Adrenal gland (tissue), 9 donors: ENCODE measurements at regions not wholly inside any gene's neighbourhood (a gene's known extent, or its start where the extent isn't known, plus 50 kb on each side); places are given as distances from the start of the nearest gene placed in this dataset.

Source experiments
- DNase-seq, 7 donors: peaks; one replicate each; pipeline ENCODE4 v3.0.0-alpha.2; 2019 to 2020
- H3K27ac ChIP-seq, 5 donors: fragments of 200-600 bp; sonication (generic) in 4 of 5; 1 replicate in 3 of 5; 2 replicates in 2 of 5; pipeline versions ENCODE4 v1.5.1 to v1.8.0; 2016 to 2020; ENCODE audit warnings: mild to moderate bottlenecking in 1 of 5
- H3K27me3 ChIP-seq: fragments of 200-600 bp; 2 replicates; pipeline ENCODE4 v1.8.0; 2021
- H3K36me3 ChIP-seq, 2 donors: fragments of 200-600 bp; replicated peaks in 1 of 2; 1 replicate in 1 of 2; 2 replicates in 1 of 2; pipeline versions ENCODE4 v1.5.1 to v1.8.0; 2018 to 2022
- H3K4me1 ChIP-seq, 2 donors: fragments of 200-600 bp; replicated peaks in 1 of 2; 1 replicate in 1 of 2; 2 replicates in 1 of 2; pipeline versions ENCODE4 v1.5.1 to v1.8.0; 2018 to 2021
- H3K4me3 ChIP-seq, 4 donors: fragments of 200-600 bp; sonication (generic) in 3 of 4; one replicate each; pipeline ENCODE4 v1.5.1; 2016 to 2018
- H3K9me3 ChIP-seq, 3 donors: fragments of 200-600 bp; sonication (generic) in 1 of 3; replicated peaks in 1 of 3; 1 replicate in 2 of 3; 2 replicates in 1 of 3; pipeline versions ENCODE4 v1.5.1 to v1.8.0; 2016 to 2021
- POLR2A ChIP-seq, 2 donors: fragments of 450-650 bp; IDR thresholded peaks; one replicate each; pipeline ENCODE4 v1.6.1; 2017; ENCODE audit warnings: antibody characterized with exemption in 2 of 2, mild to moderate bottlenecking in 2 of 2, moderate library complexity in 1 of 2
- WGBS, 4 donors: extraction: QIAGEN DNeasy Blood & Tissue Kit in 2 of 4; methylation state at CpG; one replicate each; pipeline versions ENCODE4 v1.1.5 to v1.1.7; 2013 to 2017; 5-methylcytosine and 5-hydroxymethylcytosine counted together
- intact Hi-C, 2 donors: fragments of 100-400 bp; cut with DNase I; formaldehyde crosslinking; loops; one replicate each; pipeline versions ENCODE4 v1.14.1 to v1.15.0; 2022 to 2023
- TF ChIP-seq, protein P1 (sequence below), 6 experiments: fragments of 450-650 bp in 4 of 6; fragments of 200-600 bp in 2 of 6; sonication (generic) in 1 of 6; IDR thresholded peaks; 1 replicate in 5 of 6; 2 replicates in 1 of 6; pipeline versions ENCODE4 v1.5.1 to v1.8.0; 2016 to 2021; ENCODE audit warnings: antibody characterized with exemption in 6 of 6, mild to moderate bottlenecking in 2 of 6, moderate library complexity in 1 of 6
- donor health status: healthy with polysubstance abuse.
- donor health status: Bipolar disorder and iron deficiency.
- donor health status: DM: yes; HTN: yes; CAD: no.
- donor health status: DM: no; HTN: no; CAD: no.
- donor health status: DM: no; HTN: no; CAD: no.

DNA sequence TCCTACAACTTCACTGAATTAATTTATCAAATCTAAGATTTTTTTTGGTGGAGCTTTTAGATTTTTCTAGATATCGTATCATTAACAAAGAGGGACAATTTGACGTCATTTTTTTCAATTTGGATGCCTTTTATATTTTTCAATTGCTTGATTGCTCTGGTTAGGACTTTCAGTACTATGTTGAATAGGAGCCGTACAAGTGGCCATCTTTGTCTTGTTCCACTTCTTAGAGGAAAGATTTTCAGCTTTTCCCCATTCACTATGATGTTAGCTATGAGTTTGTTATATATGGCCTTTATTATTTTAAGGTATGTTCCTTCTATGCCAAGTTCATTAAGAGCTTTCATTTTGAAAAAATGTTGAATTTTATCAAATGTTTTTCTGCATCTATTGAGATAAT, 86.4 kb upstream of the MYCN start:
- no peak for DNase-seq
- Histone ChIP-seq H3K4me3 (no peak overlapping the region), H3K27ac (no peak overlapping the region), H3K36me3 (no peaks in the 10 kb centered on the region), H3K27me3 (peaks cover under 1% of the 10 kb centered on the region), H3K4me1 (no peaks in the 10 kb centered on the region), H3K9me3 (no peaks in the 10 kb centered on the region)
- TF ChIP-seq, protein P1, sequence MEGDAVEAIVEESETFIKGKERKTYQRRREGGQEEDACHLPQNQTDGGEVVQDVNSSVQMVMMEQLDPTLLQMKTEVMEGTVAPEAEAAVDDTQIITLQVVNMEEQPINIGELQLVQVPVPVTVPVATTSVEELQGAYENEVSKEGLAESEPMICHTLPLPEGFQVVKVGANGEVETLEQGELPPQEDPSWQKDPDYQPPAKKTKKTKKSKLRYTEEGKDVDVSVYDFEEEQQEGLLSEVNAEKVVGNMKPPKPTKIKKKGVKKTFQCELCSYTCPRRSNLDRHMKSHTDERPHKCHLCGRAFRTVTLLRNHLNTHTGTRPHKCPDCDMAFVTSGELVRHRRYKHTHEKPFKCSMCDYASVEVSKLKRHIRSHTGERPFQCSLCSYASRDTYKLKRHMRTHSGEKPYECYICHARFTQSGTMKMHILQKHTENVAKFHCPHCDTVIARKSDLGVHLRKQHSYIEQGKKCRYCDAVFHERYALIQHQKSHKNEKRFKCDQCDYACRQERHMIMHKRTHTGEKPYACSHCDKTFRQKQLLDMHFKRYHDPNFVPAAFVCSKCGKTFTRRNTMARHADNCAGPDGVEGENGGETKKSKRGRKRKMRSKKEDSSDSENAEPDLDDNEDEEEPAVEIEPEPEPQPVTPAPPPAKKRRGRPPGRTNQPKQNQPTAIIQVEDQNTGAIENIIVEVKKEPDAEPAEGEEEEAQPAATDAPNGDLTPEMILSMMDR (IDR thresholded peaks at IDR 0.05) = no peak
- TF ChIP-seq POLR2A (IDR thresholded peaks at IDR 0.05) = no peak
- WGBS, 4 donors = 53 to 59% (median 57%) methylated on average over 3 of the region's 3 CpGs
- intact Hi-C loops = no loop called here

DNA sequence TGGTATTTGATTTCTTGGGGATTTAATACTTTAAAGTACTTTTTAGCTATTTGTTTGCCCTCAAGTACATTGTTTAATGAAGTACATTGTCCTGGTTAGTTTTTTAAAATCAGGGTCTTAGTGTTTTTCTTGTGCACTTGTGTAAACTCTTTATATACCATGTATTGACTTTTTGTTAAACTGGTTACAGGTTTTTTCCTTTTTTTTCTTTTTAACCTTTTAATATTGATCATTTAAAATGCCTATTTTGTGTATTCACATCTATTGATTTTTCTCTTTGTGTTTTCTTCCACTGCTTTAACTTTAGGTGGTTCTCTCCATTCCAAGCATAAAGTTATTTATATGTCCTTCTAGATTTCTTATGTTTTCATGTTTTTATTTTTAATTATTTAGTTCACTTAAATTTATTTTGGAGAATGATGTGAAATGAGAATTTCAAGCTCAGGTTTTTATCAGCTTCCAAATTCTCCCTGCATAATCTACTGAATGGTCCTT, 84.5 kb upstream of the MYCN start:
- no peak overlapping the region for H3K4me3 ChIP-seq
- H3K4me1 ChIP-seq = no peaks in the 10 kb centered on the region
- no peaks in the 10 kb centered on the region for H3K9me3 ChIP-seq
- H3K27me3 ChIP-seq = peaks cover 11% of the 10 kb centered on the region
- no peak overlapping the region for H3K27ac ChIP-seq
- intact Hi-C loops = no loop called here
- TF ChIP-seq, protein P1 (IDR thresholded peaks at IDR 0.05) = no peak
- no peak for TF ChIP-seq POLR2A (IDR thresholded peaks at IDR 0.05)
- H3K36me3 ChIP-seq = no peaks in the 10 kb centered on the region
- no peak for DNase-seq

DNA sequence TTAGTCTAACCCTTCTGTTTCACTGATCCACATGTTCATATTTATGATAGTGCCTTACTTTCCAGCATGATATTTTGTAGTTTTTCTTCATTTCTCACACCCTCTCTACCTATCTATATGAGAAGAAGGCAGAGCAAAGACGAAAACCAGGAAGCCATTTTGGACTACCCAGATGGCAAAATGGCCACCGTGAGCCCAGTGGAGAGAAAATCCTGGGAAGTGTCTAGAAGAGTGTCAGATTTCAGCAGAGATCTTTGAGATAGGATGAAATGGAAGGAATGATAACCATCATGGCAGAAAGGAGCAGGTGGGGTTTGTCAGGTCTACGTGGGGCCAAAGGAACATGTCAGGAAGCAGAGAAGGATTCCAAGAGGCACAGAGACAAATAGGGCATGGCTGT, 84.0 kb upstream of the MYCN start:
- Histone ChIP-seq H3K36me3 (no peaks in the 10 kb centered on the region), H3K27ac (no peak overlapping the region), H3K27me3 (peaks cover 11% of the 10 kb centered on the region), H3K4me1 (no peaks in the 10 kb centered on the region), H3K4me3 (no peak overlapping the region), H3K9me3 (no peaks in the 10 kb centered on the region)
- TF ChIP-seq POLR2A (IDR thresholded peaks at IDR 0.05) = no peak
- TF ChIP-seq, protein P1 (IDR thresholded peaks at IDR 0.05) = no peak
- WGBS, 4 donors = 88 to 93% (median 90%) methylated on average over 3 of the region's 3 CpGs
- intact Hi-C loops = no loop called here
- DNase-seq = no peak

DNA sequence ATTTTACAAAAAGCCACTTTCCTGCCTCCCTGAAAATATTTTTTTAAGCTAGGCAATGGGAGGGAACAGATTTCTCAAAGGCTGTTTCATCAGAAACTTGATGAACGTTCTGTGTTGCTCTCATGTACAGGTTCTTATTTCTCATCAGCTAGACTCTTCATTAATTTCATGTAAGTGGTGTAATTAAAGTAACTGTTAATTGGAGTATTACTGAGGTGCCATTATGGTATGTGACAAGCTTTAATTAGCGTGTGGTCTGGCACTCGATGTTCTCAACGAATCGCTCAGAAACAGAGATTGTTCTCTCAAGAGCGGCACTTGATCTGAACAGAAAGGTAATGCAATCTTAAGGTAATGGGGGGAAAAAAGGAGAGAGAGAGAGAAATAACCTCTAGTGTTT, 81.9 kb upstream of the MYCN start:
- H3K36me3 ChIP-seq = no peaks in the 10 kb centered on the region
- H3K4me3 ChIP-seq = no peak overlapping the region
- no peaks in the 10 kb centered on the region for H3K9me3 ChIP-seq
- H3K4me1 ChIP-seq = no peaks in the 10 kb centered on the region
- H3K27me3 ChIP-seq = peaks cover 11% of the 10 kb centered on the region
- WGBS, 4 donors = 85 to 89% (median 86%) methylated on average over 6 of the region's 6 CpGs
- no peak for TF ChIP-seq POLR2A (IDR thresholded peaks at IDR 0.05)
- TF ChIP-seq, protein P1 (IDR thresholded peaks at IDR 0.05) = no peak
- no peak for DNase-seq
- intact Hi-C loops = no loop called here
- H3K27ac ChIP-seq = no peak overlapping the region
